Activated CD8-positive, alpha-beta memory T cell treated with anti-CD3 and anti-CD28 coated beads, Interleukin-2, amount 50 U/mL, for 24 hours (primary cell): ENCODE measurements at regions not wholly inside any gene's neighbourhood (a gene's known extent, or its start where the extent isn't known, plus 50 kb on each side); places are given as distances from the start of the nearest gene placed in this dataset.
"Not testable (repeated sequence)": the region's sequence is repeated elsewhere in the genome, so short reads cannot be mapped to it uniquely, and the experiment has no call there.

Source experiments
- DNase-seq: peaks from one replicate; pipeline ENCODE4 v3.0.0-alpha.2; 2020; ENCODE audit errors: extremely low read depth

DNA sequence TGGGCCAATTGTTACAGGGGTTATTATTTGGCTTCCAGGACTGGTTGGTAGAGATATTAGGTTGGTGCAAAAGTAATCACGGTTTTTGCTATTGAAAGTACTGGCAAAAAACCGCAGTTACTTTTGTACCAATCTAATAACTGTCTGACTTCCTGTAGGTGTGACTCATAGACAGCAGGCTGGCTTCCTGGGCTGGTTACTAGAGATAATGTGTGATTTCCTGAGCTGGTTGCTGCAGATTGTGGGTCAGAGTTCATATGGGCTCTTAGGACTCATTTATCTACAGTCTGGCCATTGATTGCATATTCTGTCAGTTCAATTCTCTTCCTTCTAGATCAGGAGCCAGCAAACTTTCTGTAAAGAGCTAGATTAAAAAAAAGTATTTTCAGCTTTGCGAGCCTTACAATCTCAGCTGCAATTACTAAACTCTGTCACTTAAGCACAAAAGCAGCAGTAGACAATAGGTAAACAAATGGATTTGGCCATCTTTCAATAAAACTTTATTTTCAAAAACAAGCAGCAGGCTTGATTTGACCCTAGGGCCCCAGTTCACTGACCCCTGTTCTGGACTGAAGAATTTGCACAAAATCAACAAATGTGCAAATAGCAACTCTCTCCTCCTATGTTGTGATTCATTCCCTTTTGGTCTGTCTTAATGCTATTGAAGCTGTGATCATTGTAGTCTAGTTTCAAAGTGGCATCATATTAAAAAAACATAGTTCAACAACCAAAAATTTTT, 50.8 kb upstream of the BOD1L1 start:
- DNase-seq, result no peak

DNA sequence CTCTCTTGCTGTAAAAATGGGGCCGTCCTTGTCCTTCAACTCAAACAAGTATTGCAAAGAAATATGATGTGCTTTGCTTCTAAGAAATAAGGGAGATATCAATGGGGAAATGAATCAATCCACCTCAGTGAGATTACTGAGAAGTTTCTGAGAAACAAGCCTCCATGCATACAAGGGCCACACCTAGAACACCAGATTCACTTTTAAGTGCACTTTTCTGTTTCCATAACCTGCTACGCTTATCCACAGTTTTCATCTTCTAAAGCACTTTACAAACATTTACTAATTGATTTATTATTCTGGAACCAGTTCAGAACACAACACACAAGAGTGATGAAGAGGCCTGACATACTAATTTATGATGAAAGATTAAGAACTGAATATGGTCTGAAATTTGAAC, 54.0 kb upstream of the BOD1L1 start:
- DNase-seq, result no peak

DNA sequence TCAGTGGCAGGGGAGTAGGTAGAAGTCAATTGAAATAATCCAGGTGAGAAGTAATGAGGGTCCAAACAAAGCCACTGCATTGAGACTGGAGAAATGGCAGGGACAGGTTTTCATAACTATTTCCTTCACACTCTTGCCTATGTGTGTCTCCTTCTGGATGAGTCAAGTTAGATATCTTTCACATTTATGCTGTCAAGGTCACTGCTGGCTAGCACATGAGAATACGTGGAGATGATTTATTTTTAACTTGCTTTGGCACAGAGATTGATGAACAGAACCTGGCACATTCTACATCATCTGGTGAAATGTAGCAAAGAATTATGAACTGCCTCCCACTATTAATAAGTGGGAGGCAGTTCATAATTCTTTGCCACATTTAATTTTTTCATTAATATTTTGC, 66.7 kb upstream of the BOD1L1 start:
- no peak for DNase-seq

DNA sequence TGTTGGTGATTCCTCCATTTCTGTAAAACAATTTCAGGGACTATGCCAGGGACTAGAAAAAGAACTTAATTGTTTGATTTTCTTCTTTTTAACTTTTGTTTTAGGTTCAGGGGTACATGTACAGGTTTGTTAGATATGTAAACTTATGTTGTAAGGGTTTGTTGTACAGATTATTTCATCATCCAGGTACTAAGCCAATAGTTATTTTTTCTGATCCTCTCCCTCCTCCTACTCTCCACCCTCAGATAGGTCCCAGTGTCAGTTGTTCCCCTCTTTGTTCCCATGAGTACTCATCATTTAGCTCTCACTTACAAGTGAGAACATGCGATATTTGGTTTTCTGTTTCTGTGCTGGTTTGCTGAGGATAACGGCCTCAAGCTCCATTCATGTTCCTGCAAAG, 70.8 kb upstream of the BOD1L1 start:
- no peak for DNase-seq

DNA sequence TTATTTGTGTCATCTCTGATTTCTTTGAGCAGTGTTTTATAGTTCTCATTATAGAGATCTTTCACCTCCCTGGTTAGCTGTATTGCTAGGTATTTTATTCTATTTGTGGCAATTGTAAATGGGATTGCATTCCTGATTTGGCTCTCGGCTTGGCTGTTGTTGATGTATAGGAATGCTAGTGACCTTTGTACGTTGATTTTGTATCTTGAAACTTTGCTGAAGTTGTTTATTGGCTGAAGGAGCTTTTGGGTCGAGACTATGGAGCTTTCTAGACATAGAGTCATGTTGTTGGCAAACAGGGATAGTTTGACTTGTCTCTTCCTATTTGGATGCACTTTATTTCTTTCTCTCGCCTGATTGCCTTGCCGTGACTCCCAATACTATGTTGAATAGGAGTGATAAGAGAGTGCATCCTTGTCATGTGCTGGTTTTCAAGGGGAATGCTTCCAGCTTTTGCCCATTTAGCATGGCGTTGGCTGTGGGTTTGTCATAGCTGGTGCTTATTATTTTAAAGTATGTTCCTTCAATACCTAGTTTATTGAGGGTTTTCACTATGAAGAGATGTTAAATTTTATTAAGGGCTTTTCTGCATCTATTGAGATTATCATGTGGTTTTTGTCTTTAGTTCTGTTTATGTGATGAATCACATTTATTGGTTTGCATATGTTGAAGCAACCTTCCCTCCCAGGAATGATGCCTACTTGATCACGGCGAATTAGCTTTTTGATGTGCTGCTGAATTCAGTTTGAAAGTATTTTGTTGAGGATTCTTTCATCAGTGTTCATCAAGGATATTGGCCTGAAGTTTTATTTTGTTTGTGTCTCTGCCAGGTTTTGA, 72.7 kb upstream of the BOD1L1 start:
- no peak for DNase-seq

DNA sequence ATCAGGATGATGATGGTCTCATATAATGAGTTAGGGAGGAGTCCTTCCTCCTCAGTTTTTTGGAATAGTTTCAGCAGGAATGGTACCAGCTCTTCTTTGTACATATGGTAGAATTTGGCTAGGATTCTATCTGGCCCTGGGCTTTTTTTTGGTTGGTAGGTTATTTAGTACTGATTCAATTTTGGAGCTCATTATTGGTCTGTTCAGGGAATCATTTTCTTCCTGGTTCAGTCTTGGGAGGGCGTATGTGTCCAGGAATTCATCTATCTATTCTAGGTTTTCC, 73.3 kb upstream of the BOD1L1 start:
- DNase-seq, result not testable (repeated sequence)

DNA sequence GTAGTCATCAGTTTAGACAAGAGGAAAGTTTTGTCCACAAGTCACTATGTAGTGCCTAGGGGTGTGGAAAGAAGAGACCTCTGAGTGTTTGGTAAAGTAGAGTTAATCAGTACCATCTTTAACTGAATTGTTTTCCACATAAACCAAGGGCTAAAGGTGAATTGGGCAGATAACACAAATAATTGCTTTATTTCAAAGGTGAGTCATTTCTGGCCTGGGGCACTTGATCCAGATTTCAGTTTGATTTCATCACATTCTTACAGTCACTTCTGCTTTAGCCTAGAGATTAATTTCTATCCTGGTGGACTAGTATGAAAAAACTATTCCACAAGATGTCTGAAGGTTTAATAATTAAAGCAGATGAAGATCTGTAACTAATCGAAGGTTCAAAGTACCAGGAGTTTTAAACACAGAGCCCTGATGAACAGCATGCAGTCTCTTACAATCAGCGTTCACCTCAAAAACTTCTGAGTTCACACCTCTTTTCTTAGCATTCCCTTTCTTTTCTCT, 74.5 kb upstream of the BOD1L1 start:
- no peak for DNase-seq

DNA sequence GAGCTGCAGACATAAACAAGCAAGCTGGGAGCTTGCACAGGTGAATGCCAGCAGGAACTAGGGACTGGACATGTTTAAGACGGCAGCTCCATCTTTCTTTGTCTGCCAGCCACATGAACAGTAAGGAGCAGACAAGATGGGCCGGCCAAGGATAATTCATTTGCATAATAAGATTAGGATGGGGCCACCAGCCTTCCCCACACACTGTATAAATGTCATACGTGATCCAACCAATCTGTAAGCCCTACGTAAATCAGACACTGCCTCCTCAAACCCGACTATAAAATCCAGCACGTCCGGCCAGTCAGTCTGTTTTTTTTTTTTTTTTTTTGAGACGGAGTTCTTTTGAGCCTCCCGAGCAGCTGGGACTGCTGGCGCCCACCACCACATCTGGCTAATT, 75.6 kb upstream of the BOD1L1 start:
- no peak for DNase-seq

DNA sequence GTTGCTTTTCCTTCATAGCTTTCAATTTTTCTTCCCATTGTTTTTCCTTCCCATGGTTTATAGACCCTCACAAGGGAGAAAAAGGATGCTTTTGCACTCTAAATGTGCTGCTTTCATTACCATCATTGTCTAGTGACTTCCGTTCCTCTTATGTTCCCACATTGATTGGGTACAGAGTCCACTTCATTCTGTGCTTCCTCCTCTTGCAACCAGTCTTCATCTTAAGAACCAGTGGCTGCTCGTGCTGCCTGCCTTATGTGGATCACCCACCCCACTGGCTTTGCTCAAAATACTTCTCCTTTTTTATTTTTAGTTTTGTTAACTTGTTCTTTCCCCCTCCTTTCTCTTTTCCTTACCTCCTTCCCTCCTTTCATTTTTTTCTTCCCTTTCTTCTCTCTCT, 76.5 kb upstream of the BOD1L1 start:
- DNase-seq, result no peak

DNA sequence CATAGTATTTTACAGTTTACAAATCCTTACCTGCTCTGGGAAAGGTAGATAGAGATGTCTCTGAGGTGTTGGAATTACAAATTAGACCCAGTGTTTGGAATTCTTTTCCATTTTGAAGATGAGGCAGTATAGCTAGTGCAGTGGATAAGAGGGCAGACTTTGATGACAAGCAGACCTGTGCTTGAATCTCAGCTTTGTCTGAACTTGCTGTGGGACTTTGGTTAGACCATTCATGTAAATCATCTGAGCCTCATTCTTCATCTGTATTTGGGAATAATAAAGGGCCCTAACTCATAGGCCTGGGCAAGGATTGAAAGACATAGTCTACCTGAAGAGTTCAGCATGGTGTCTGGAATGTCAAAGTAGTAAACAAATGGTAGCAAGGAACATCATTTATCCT, 77.2 kb upstream of the BOD1L1 start:
- DNase-seq, result no peak

DNA sequence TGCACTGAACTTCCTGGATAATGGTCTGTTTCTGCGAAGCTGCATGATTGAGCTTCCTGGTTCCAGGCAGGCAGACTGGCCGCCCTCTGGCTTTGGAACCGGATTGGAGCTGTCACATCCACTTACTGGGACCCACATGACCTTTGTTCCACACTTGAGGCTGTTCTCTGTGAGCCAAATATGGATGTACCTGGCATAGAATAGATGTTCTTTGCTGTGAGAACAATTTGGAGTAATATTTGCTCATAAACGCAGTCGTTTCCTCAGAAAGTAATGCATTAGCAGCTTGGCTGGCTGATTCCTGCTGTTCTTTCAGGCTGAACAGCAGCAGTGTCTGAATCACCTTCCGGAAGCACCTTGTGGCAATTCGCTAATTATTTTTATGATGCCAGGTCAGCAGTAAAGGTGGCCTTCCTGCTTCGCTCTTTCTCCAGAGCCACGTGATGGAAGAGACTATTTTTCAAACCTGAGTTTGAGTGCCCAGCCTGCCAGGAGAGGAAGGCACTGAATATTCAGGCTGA, 78.1 kb upstream of the BOD1L1 start:
- DNase-seq, result no peak

DNA sequence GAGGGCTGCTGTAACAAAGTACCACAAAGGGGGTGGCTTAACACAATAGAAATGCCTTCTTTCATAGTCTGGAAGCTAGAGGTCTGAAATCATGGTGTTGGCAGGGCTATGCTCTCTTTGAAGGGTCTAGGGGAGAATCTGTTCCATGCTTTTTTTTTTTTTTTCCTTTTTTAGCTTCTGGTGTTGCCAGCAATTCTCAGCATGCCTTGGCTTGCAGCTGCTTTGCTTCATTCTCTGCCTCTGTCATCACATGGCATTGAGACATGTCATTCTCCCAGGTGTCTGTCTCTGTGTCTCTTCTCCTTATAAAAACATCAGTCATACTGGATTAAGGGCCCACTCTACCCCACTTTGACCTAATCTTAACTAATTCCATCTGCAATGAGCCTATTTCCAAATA, 78.6 kb upstream of the BOD1L1 start:
- no peak for DNase-seq

DNA sequence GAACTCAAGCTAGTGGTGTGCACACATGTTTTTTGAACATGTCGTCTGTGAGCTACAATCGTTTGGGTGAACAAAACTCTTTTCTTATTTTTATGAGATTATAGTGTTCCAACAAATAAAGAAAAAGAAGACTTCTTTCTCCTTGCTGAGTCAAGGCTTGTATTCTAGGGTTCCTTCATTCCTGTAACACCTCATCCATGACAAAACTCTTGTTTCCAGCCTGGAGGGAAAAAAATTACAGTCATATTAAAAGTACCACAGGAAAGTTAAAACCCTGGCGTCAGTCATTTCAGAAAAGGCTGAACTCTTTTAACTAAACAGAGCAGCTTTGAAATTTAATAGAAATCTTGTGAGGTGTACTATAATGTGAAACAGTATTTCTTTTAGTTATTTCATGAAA, 79.2 kb upstream of the BOD1L1 start:
- no peak for DNase-seq

DNA sequence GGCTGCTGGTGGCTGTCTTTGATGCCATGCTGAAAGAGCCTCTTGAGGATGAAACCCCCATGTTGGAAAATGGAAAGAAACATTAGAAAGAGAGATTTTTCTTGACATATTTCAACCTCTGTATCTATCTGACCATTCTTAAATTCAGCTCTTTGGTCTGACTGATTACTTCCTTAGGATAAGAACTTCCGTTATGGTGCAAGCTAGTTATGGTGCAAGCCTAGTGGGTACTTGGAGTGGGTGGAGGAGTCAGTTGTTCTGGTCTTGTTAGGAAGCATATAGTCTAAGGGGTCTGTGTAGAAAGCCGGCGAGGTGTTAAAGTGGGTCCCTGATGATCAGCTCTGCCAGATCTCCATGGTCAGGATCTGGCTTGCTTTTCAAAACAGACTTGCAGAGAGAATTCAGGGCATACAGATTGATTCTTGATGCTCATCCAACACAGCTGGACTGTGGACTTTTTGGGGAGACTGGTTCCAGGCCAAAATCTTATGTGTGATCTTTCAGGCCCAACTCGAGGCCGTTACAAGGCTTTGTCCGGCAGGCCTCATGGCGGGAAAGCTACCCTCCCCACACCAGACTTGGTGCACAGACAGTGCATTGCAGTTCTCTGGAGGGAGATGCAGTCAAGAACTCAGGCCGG, 82.8 kb upstream of the BOD1L1 start:
- no peak for DNase-seq

DNA sequence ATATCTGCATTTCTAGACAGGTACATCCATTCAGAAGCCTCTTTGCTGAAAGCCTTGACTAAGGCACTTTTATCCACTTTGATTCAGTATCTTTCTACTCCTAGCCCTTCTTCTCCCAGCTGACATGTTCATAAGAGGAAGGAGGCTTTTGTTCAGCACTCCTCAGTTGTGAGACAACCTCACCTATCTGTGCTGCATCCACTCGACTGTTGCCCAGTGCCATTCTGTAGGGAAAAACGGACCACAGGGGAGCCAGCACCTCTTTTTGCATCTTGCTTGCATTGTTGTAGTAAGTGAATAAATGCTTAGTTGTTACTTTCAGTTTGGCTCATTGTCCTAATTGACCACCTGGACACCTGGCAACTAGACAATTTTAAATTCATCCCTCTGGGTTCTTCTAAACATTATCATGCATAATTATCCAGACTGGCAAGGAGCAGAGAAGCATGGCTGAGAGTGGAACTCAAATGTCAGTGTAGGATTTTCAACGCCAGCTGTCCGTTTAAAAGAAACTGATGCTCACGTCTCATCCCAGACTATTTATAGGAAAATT, 83.8 kb upstream of the BOD1L1 start:
- DNase-seq, result no peak

DNA sequence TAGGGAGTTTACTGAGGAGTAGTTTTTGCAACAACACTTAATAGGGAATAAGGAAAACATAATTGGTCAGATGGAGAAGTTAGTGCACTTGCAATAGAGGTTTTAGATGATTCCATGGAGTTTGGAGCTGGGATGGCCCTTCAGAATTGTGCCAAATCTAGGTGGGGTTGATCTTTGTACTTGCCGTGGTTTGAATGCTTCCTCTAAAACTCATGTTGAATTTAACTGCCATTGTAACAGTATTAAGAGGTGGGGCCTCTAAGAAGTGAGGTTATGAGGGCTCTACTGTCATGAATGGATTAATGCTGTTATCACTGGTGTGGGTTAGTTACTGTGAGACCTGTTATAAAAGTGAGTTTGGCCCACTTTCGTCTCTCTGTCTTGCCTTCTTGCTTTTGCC, 94.4 kb upstream of the BOD1L1 start:
- no peak for DNase-seq

DNA sequence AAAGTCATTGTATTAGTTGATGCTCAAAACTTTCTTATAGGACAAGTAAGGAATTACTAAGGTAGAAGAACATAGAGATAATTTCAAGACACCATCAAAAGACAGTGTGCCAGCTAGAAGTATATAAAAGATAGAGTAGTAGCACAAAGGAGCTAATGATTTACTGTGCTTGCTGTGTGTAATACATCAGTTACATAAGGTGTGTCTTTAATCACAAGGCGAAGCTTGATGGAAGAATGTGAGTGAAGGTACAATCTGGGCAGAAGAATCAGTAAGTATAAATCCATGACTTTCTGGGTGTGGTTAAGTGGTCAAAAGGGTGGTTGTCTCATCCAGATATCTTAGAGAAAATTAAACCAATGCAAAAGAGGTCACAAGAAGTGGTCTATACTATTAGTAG, 95.1 kb upstream of the BOD1L1 start:
- DNase-seq, result no peak

DNA sequence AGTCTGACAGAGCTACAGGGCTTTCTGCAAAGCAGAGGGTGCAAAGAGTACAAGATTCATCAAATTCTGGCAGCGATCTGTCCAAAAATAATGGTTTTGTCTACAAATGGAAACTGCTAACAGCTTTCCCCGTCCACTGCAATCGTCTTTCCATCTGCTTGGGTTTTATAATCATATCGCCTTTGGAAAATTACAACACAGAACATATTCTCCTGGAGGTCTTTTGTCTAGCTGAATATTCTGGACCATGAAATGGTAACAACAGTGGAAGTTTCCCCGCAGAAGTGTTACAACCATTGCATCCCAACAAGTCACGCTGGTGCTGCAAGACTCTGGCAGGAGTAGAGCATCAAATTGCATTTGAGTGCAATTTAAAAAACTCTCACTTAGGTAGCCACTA, 101.2 kb upstream of the BOD1L1 start:
- DNase-seq, result no peak

DNA sequence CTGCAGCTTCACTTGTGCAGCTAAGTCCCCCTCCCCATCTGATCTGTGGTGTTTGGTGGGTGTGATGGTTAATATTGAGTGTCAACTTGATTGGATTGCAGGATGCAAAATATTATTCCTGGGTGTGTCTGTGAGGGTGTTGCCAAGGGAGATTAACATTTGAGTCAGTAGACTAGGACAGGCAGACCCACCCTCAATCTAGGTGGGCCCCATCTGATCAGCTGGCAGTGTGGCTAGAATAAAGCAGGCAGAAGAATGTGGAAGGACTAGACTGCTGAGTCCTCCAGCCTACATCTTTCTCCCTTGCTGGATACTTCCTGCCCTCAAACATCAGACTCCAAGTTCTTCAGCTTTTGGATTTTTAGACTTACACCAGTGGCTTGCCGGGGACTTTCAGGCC, 103.5 kb upstream of the BOD1L1 start:
- DNase-seq, result no peak

DNA sequence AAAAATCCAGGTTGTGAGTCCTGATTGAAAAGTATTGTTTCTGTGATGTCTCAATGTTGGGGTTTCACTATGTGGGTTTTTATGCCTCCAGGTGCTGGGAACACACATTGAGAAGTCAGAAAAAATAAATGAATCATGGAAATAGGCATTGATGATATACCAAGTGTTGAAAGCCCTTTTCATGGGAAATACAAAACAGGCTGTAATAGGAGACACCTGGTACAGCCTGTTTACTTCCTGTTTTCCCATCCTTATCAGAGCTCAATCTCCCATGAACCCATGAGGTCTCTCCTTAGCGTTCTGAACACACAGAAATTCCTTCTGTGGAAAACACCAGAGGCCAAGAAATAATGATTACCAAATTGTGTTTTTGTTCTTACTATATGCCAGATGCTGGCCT, 106.3 kb upstream of the BOD1L1 start:
- DNase-seq, result no peak

DNA sequence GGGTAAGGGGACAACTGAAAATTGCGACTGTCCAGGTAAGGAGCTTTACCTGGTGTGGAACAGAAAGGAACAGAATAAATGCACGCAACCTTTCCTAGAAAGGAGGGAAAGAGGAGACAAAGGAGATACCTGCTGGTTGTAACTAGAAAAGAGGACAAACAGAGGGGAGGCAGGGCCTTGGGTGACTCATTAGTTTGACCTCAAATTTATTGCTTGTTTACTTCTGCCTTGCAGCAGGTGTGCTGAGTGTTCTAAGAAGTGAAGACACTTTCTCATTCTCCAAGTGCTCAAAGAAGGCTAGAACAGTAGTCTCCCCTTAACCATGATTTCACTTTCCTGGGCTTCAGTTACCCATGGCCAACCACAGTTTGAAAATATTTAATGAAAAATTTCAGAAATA, 123.1 kb upstream of the BOD1L1 start:
- no peak for DNase-seq

DNA sequence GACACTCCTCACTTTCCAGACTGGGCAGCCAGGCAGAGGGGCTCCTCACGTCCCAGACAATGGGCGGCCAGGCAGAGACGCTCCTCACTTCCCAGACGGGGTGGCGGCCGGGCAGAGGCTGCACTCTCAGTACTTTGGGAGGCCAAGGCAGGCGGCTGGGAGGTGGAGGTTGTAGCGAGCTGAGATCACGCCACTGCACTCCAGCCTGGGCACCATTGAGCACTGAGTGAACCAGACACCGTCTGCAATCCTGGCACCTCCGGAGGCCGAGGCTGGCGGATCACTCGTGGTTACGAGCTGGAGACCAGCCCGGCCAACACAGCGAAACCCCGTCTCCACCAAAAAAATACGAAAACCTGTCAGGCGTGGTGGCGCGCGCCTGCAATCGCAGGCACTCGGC, 134.1 kb upstream of the BOD1L1 start:
- DNase-seq, result not testable (repeated sequence)
